IPS-18a (cell line): ENCODE measurements at regions not wholly inside any gene's neighbourhood (a gene's known extent, or its start where the extent isn't known, plus 50 kb on each side); places are given as distances from the start of the nearest gene placed in this dataset.

ENCODE experiments used
- H3K27ac ChIP-seq: one replicate; pipeline ENCODE4 v1.5.1; 2013; ENCODE audit warnings: low read length
- H3K27me3 ChIP-seq: one replicate; pipeline ENCODE4 v1.6.1; 2013; ENCODE audit warnings: mild to moderate bottlenecking, low read length; ENCODE audit not compliant: control insufficient read depth, insufficient read depth
- H3K36me3 ChIP-seq: one replicate; pipeline ENCODE4 v1.6.1; 2013; ENCODE audit warnings: low read depth, low read length; ENCODE audit not compliant: control insufficient read depth
- H3K4me1 ChIP-seq: one replicate; pipeline ENCODE4 v1.6.1; 2013; ENCODE audit warnings: low read depth, low read length; ENCODE audit not compliant: control insufficient read depth
- H3K4me3 ChIP-seq: one replicate; pipeline ENCODE4 v1.5.1; 2013; ENCODE audit warnings: low read length
- H3K9ac ChIP-seq: one replicate; pipeline ENCODE4 v1.6.1; 2013; ENCODE audit warnings: mild to moderate bottlenecking, low read length, moderate library complexity
- H3K9me3 ChIP-seq: one replicate; pipeline ENCODE4 v1.6.1; 2013; ENCODE audit warnings: low read depth, low read length; ENCODE audit not compliant: control insufficient read depth

DNA sequence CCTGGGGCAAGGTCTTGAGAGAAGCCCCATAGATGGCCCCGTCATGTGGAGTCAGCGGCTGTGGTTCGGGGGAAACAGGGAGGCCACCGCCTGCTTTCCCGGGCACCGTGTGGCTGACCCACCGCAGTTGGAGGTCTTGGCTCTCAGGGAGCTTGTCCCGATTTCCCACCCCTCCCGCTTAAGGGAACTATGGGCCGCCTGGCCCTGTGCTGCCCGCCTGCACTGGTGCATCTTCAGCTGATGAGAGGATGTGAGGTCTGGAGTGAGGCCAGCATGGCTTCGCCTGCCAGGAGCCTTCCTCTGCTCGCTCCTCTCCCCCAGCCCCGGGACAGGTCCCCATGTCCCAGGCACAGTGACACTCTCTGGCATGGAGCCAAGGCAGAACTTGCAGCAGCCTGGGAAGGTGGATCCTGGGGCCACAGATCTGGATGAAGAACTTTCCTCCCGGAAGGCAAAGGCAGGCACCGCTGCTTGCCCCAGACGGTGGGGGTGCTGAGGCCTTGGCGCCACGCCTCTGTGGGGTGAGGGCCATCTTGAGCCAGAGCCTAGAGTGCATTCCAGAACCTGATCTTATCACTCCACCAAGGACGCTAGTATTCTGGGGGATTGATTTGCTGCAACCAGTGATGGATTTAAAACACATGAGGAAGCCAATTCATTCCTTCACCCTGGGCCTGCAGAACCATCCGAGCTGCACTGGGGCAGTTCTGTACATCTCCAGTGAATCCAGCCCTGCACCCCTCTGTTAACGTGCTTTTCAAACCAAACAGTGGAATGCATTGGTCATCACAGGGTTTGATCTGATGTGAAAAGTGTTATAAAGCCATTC, 178.6 kb upstream of the TNRC6C start:
- Histone ChIP-seq H3K9ac (no peak overlapping the region), H3K4me1 (peaks cover 3% of the 10 kb centered on the region), H3K9me3 (no peaks in the 10 kb centered on the region), H3K36me3 (no peaks in the 10 kb centered on the region), H3K4me3 (no peak overlapping the region), H3K27me3 (peaks cover 61% of the 10 kb centered on the region), H3K27ac (no peak overlapping the region)

DNA sequence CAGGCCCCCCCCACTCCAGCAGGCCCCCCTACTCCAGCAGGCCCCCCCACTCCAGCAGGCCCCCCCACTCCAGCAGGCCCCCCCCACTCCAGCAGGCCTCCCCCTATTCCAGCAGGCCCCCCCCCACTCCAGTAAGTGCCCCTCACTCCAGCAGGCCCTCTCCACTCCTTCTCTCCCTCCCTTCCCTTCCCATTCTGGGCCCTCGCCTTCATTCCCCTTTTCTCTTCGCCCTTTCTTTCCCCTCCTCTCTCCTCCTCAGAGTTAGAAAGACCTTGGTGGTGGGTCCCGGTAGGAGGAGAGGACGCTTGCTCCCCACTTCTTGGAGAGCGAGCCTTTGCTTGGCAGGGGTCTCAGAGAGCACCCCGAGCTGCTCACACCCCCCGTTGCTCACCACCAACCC, 177.0 kb upstream of the TNRC6C start:
- no peak overlapping the region for H3K27ac ChIP-seq

DNA sequence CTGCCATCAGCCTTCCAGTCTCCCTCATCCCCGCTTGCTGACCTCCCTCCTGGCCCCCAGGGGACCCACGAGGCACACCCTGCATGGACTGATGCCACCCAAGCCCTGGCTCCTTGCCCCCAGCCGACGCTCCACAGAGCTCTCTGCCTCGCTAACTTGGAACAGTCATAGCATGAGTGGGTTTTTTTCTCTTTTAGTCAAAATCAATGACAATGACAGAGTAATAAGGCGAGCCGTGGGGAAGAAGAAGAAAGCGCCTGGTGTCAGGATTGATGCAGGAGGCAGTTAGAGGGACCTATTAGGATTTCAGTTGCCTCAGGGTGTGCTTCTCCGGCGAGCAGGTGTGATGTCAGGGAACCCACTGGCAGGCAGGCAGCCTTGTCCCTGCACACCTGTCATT, 176.3 kb upstream of the TNRC6C start:
- H3K4me1 ChIP-seq, result peaks cover 21% of the 10 kb centered on the region
- H3K27ac ChIP-seq, result no peak overlapping the region
- peaks cover 84% of the 10 kb centered on the region for H3K27me3 ChIP-seq
- H3K36me3 ChIP-seq, result no peaks in the 10 kb centered on the region
- H3K4me3 ChIP-seq, result no peak overlapping the region
- H3K9me3 ChIP-seq, result no peaks in the 10 kb centered on the region
- H3K9ac ChIP-seq, result no peak overlapping the region

More for the DNA sequence above, 177.0 kb upstream of the TNRC6C start:
- no peak overlapping the region for H3K4me3 ChIP-seq
- no peaks in the 10 kb centered on the region for H3K9me3 ChIP-seq
- H3K4me1 ChIP-seq, result peaks cover 14% of the 10 kb centered on the region
- peaks cover 77% of the 10 kb centered on the region for H3K27me3 ChIP-seq
- H3K36me3 ChIP-seq, result no peaks in the 10 kb centered on the region
- H3K9ac ChIP-seq, result no peak overlapping the region

DNA sequence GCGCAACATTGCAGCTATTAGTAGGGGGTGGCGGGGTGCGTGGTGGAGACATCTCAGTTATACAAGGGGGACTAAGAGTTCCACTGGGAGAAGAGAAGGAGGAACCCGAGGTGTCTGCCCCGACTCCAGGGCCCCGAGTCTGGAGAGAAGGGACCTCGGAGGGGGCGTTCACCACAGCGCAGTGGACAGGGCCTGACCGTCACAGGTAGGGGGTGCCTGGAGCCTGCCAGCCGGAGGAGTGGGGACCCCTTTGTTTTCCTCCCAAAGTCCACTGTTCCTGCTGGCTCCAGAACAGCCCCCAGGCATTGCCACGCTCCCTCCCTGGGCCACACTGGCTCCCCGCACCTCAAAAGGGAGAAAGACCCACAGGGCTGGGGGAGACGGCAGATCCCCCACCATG, 175.9 kb upstream of the TNRC6C start:
- Histone ChIP-seq H3K9me3 (no peaks in the 10 kb centered on the region), H3K36me3 (no peaks in the 10 kb centered on the region), H3K27me3 (peaks cover 88% of the 10 kb centered on the region), H3K9ac (no peak overlapping the region), H3K4me3 (no peak overlapping the region), H3K4me1 (peaks cover 25% of the 10 kb centered on the region), H3K27ac (no peak overlapping the region)

DNA sequence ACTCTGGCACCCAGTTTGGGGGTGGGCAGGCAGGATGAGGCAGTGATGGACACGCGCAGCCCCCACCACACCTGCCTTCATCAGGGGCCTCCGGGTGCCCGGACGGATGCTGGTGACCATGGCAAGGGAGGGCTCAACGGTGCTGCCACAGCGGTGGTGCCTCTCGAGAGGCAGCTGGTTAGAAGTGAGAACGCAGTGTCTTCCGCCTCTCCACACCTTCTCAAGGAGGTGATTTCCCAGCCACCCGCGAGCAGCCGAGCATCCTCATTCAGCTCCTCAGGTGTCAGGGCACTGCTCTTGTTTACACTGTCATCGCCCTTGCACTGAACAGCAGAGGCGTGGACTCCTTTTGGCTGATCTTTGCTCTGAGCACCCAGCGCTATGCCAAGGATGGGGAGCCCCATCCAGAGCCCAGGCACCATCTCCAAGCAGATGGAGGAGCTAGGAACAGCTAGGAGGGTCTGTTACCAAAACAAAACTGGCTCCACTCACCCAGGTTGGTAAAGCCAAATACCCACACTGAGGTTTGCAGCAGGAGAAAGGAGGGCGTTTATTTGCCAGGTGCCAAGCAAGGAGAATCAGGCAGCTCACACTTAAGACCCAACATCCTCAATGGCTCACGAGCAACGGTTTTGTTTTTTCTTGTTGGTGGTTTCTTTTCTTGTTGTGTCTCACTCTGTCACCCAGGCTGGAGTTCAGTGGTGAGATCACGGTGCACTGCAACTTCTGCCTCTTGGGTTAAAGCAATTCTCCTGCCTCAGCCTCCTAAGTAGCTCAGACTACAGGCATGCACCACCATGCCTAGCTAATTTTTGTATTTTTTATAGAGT, 174.3 kb upstream of the TNRC6C start:
- Histone ChIP-seq H3K4me1 (peaks cover 25% of the 10 kb centered on the region), H3K27ac (no peak overlapping the region), H3K9ac (no peak overlapping the region), H3K27me3 (peaks cover 93% of the 10 kb centered on the region), H3K9me3 (no peaks in the 10 kb centered on the region), H3K36me3 (no peaks in the 10 kb centered on the region), H3K4me3 (no peak overlapping the region)

DNA sequence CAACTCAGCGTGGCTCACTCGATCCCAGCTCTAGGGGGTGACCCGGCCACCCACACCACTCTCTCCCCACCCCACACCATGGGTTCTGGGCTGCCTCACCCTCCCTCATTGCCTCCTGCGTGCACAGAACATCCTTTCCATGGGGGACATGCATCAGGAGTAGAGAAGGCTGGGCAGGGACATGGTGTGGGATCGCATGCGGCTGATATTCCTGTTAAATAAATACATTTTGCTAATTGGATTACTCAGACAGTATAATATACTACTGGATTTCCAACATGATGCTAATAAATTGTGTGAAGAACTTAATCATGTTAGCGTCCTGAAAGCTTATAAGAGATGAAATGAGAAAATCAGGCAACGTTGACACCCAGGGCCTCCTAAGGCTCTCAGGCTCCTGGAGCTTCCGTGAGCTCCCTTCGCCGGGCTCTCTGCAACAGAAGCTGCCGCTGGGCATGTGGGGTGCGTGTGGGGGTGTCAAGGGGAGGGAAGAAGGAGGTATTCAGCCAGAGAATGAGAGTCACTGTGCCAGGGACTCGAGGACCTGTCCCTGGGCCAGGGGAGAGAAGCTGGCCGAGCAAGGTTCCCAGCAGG, 173.1 kb upstream of the TNRC6C start:
- Histone ChIP-seq H3K27me3 (peaks cover 93% of the 10 kb centered on the region), H3K27ac (no peak overlapping the region), H3K9me3 (no peaks in the 10 kb centered on the region), H3K36me3 (no peaks in the 10 kb centered on the region), H3K4me1 (peaks cover 33% of the 10 kb centered on the region), H3K4me3 (no peak overlapping the region), H3K9ac (no peak overlapping the region)

DNA sequence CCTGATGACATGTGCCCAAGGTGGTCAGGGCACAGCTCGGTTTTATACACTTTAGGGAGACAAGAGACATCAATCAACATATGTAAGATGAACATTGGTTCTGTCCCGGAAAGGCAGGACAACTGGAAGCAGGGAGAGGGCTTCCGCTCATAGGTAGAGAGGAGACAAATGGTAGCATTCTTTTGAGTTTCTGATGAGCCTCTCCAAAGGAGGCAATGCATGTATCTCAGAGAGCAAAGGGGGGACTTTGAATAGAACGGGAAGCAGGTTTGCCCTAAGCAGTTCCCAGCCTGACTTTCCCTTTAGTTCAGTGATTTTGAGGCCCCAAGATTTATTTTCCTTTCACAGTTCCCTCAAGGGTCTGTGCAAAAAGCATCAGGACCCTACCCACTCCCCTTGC, 172.4 kb upstream of the TNRC6C start:
- peaks cover 96% of the 10 kb centered on the region for H3K27me3 ChIP-seq
- H3K36me3 ChIP-seq, result no peaks in the 10 kb centered on the region
- H3K9ac ChIP-seq, result no peak overlapping the region
- no peak overlapping the region for H3K4me3 ChIP-seq
- H3K27ac ChIP-seq, result no peak overlapping the region
- peaks cover 34% of the 10 kb centered on the region for H3K4me1 ChIP-seq
- H3K9me3 ChIP-seq, result no peaks in the 10 kb centered on the region

DNA sequence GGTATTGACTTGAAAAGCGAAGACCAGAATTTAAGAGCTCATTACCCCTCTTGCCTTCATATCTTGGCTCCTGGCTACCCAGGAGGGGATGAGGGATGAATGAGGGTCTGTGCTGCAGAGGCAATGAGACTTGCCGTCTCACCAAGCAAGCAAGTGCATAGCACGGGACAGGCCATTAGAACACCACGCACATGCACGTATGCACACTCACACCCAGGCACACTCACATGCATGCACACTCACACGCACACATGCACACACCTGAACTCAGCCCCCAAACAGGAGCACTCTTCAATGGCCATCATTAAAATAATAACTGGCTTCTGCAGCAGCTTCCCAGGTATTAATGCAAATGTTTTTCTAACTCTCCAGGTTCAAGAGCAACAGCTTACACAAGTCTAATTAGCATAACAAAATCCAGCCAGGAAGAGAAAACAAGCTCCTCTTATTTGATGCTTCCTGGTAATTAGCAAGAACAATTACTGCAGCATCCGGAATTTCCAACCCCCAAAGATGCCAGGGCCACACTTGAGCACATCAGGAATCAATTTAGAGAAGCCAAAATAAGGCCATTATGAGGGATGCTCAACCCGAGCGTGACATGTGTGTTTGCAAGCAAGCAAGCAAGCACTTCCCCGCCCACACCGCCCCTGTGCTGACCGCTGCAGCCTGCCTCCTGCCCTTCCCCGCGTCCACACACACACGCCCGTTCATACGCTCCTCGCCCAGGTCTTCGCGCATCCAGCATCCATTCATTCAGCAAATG, 171.6 kb upstream of the TNRC6C start:
- no peak overlapping the region for H3K27ac ChIP-seq
- no peak overlapping the region for H3K9ac ChIP-seq
- no peaks in the 10 kb centered on the region for H3K9me3 ChIP-seq
- no peak overlapping the region for H3K4me3 ChIP-seq
- peaks cover 98% of the 10 kb centered on the region for H3K27me3 ChIP-seq
- H3K36me3 ChIP-seq, result no peaks in the 10 kb centered on the region
- H3K4me1 ChIP-seq, result peaks cover 31% of the 10 kb centered on the region

DNA sequence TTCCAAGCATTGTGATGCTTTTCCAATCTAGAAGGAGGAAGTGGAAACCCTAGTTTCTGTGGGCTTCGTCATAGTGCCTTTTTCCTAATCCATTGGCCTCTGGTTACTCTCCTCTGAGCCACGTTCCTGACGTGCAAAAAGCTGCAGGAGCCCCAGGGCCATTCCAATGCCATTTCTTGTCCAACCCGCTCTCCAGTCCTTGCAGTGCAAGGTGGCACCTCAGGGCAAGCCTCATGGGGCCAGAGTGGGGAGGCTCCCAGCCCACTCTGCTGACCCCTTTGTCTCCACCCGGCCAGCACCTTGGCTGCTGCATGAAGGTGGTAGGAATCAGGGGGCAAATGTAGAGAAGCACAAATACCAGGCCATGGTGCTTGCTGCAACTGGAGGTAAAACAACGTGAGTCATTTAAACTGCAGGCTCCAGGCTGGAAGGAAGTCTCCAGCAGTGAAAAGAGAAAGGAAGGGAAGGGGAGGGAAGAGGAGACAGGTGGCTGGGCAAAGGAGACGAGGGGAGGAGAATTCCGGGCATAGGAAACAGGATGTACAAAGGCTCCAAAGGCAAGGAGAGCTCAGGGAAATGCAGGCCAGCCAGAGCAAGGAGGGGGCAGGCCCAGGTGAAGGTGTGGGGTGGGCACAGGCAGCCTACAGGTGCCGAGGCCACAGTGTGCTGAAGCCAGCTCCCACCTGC, 168.2 kb upstream of the TNRC6C start:
- Histone ChIP-seq H3K27me3 (peaks cover 92% of the 10 kb centered on the region), H3K36me3 (no peaks in the 10 kb centered on the region), H3K9me3 (no peaks in the 10 kb centered on the region), H3K27ac (no peak overlapping the region), H3K4me3 (peak overlapping the region; percentile 8), H3K9ac (no peak overlapping the region), H3K4me1 (peaks cover 31% of the 10 kb centered on the region)

DNA sequence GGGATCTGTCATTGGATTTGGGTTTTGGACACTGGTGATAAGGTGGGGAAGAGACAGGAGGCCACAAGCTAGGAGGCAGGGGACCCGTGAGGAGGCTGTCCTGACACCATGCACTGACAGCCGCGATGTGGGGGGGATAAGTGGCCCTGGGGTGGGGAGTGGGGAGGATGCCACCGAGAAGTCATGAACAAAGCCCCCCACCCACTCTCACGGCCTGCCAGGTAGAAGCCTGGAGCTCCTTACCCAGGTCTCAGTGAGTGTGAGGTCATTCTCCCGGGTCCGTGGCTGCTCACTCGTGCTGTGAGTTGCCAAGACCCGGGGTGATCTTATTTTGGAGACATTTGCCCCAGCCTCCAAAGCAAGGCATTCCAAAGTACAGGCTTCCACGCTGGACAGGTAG, 165.9 kb upstream of the TNRC6C start:
- Histone ChIP-seq H3K27ac (no peak overlapping the region), H3K9me3 (no peaks in the 10 kb centered on the region), H3K27me3 (peaks cover 76% of the 10 kb centered on the region), H3K4me3 (no peak overlapping the region), H3K9ac (no peak overlapping the region), H3K36me3 (no peaks in the 10 kb centered on the region), H3K4me1 (peaks cover 9% of the 10 kb centered on the region)
